WTC11 (cell line): ENCODE measurements at regions not wholly inside any gene's neighbourhood (a gene's known extent, or its start where the extent isn't known, plus 50 kb on each side); places are given as distances from the start of the nearest gene placed in this dataset.
A peak's percentile ranks its signal among the peaks of the same experiment; 100 is the strongest.

Experiments
- ATAC-seq: fragments of 200-7000 bp; cut with Tn5 transposase; 2 replicates; pipeline ENCODE4 v1.10.0; 2021; ENCODE audit warnings: mild to moderate bottlenecking, moderate library complexity
- CTCF ChIA-PET: fragments of 300-600 bp; sonication (Branson Sonifier 250); formaldehyde crosslinking; loops from one replicate; lab custom pipeline; 2021; ENCODE audit warnings: antibody characterized with exemption; lab: Charles Lee
- POLR2A ChIA-PET: fragments of 350-600 bp; sonication (Branson Sonifier 250); formaldehyde crosslinking; loops from one replicate; lab custom pipeline; 2021; ENCODE audit warnings: antibody characterized with exemption; lab: Charles Lee
- DNase-seq: peaks from one replicate; pipeline ENCODE4 v3.0.0; 2021; ENCODE audit warnings: low spot score
- H3K27ac Mint-ChIP-seq: 2 replicates; pipeline ENCODE4 v1.8.0; 2021; ENCODE audit warnings: mixed read lengths
- H3K27me3 Mint-ChIP-seq: 2 replicates; pipeline ENCODE4 v1.8.0; 2021; ENCODE audit warnings: low read depth, mild to moderate bottlenecking, moderate library complexity, mixed read lengths
- H3K36me3 Mint-ChIP-seq: 2 replicates; pipeline ENCODE4 v1.8.0; 2021; ENCODE audit warnings: mixed read lengths
- H3K4me1 Mint-ChIP-seq: 2 replicates; pipeline ENCODE4 v1.8.0; 2022; ENCODE audit warnings: mixed read lengths
- H3K4me3 Mint-ChIP-seq: 2 replicates; pipeline ENCODE4 v1.8.0; 2021; ENCODE audit warnings: mild to moderate bottlenecking, moderate library complexity, mixed read lengths
- H3K9me3 Mint-ChIP-seq: 2 replicates; pipeline ENCODE4 v1.8.0; 2021; ENCODE audit warnings: mixed read lengths
- ATF1 ChIP-seq: sonication (generic); formaldehyde crosslinking; IDR thresholded peaks from 2 replicates; pipeline ENCODE4 v1.8.1; 2023; ENCODE audit warnings: mild to moderate bottlenecking, moderate library complexity, missing genetic modification reagents
- CREB1 ChIP-seq: sonication (generic); formaldehyde crosslinking; IDR thresholded peaks from 2 replicates; pipeline ENCODE4 v1.8.0; 2023; ENCODE audit warnings: mild to moderate bottlenecking, missing genetic modification reagents
- FOXJ3 ChIP-seq: sonication (generic); formaldehyde crosslinking; IDR thresholded peaks from 2 replicates; pipeline ENCODE4 v1.9.0; 2021; ENCODE audit warnings: missing genetic modification reagents, mild to moderate bottlenecking, borderline replicate concordance
- HMGA2 ChIP-seq: fragments of 250-450 bp; sonication (Bioruptor Pico); IDR thresholded peaks from 2 replicates; pipeline ENCODE4 v1.4.0; 2021; ENCODE audit warnings: mild to moderate bottlenecking, moderate library complexity
- JAZF1 ChIP-seq: fragments of 250-450 bp; sonication (Bioruptor Pico); IDR thresholded peaks from 2 replicates; pipeline ENCODE4 v1.9.0; 2021; ENCODE audit warnings: moderate library complexity, mild to moderate bottlenecking, inconsistent platforms
- JUN ChIP-seq: sonication (generic); formaldehyde crosslinking; IDR thresholded peaks from 2 replicates; pipeline ENCODE4 v1.8.0; 2023; ENCODE audit warnings: mild to moderate bottlenecking, missing genetic modification reagents
- MAX ChIP-seq: sonication (generic); formaldehyde crosslinking; IDR thresholded peaks from 2 replicates; pipeline ENCODE4 v1.8.0; 2022; ENCODE audit warnings: mild to moderate bottlenecking, missing genetic modification reagents
- NFYB ChIP-seq: sonication (generic); formaldehyde crosslinking; conservative IDR thresholded peaks from 2 replicates; pipeline ENCODE4 v1.8.0; 2022; ENCODE audit warnings: low read depth, missing genetic modification reagents
- NR2C2 ChIP-seq: sonication (generic); formaldehyde crosslinking; IDR thresholded peaks from 2 replicates; pipeline ENCODE4 v1.8.0; 2022; ENCODE audit warnings: mild to moderate bottlenecking, missing genetic modification reagents
- PRDM15 ChIP-seq: sonication (generic); formaldehyde crosslinking; IDR thresholded peaks from 2 replicates; pipeline ENCODE4 v1.8.0; 2022; ENCODE audit warnings: missing genetic modification reagents
- RELA ChIP-seq: sonication (generic); formaldehyde crosslinking; IDR thresholded peaks from 2 replicates; pipeline ENCODE4 v1.8.1; 2022; ENCODE audit warnings: missing genetic modification reagents, mild to moderate bottlenecking, borderline replicate concordance
- SMAD3 ChIP-seq: sonication (generic); formaldehyde crosslinking; IDR thresholded peaks from 2 replicates; pipeline ENCODE4 v1.8.0; 2022; ENCODE audit warnings: missing genetic modification reagents, mild to moderate bottlenecking, borderline replicate concordance
- TCF7 ChIP-seq: sonication (generic); formaldehyde crosslinking; IDR thresholded peaks from 2 replicates; pipeline ENCODE4 v1.8.0; 2022; ENCODE audit warnings: mild to moderate bottlenecking, low read depth, missing genetic modification reagents, moderate library complexity
- ZNF219 ChIP-seq: sonication (generic); formaldehyde crosslinking; IDR thresholded peaks from 2 replicates; pipeline ENCODE4 v1.8.0; 2023; ENCODE audit warnings: missing genetic modification reagents, mild to moderate bottlenecking, borderline replicate concordance
- ZNF317 ChIP-seq: sonication (generic); formaldehyde crosslinking; IDR thresholded peaks from 2 replicates; pipeline ENCODE4 v1.8.1; 2023; ENCODE audit warnings: low read depth, mild to moderate bottlenecking, moderate library complexity, missing genetic modification reagents, borderline replicate concordance
- ZNF396 ChIP-seq: fragments of 250-450 bp; sonication (Bioruptor Pico); IDR thresholded peaks from 2 replicates; pipeline ENCODE4 v1.8.0; 2021; ENCODE audit warnings: mild to moderate bottlenecking, moderate library complexity, borderline replicate concordance
- ZNF423 ChIP-seq: fragments of 250-450 bp; sonication (Bioruptor Pico); IDR thresholded peaks from 2 replicates; pipeline ENCODE4 v2.1.2; 2022; ENCODE audit warnings: mild to moderate bottlenecking, moderate library complexity
- TF ChIP-seq, protein P1 (sequence below): sonication (generic); formaldehyde crosslinking; IDR thresholded peaks from 2 replicates; pipeline ENCODE4 v1.8.0; 2023; ENCODE audit warnings: missing genetic modification reagents, mild to moderate bottlenecking, borderline replicate concordance
- TF ChIP-seq, protein P2 (sequence below): sonication (generic); formaldehyde crosslinking; IDR thresholded peaks from 2 replicates; pipeline ENCODE4 v1.8.1; 2022; ENCODE audit warnings: mild to moderate bottlenecking, moderate library complexity, missing genetic modification reagents
- TF ChIP-seq, protein P3 (sequence below): sonication (generic); formaldehyde crosslinking; IDR thresholded peaks from 2 replicates; pipeline ENCODE4 v1.8.0; 2023; ENCODE audit warnings: missing genetic modification reagents
- TF ChIP-seq, protein P4 (sequence below): fragments of 250-450 bp; sonication (Bioruptor Pico); IDR thresholded peaks from 2 replicates; pipeline ENCODE4 v1.9.0; 2021; ENCODE audit warnings: mild to moderate bottlenecking
- TF ChIP-seq, protein P5 (sequence below): sonication (generic); formaldehyde crosslinking; IDR thresholded peaks from 2 replicates; pipeline ENCODE4 v1.8.1; 2022; ENCODE audit warnings: low read depth, mild to moderate bottlenecking, moderate library complexity, missing genetic modification reagents, borderline replicate concordance

DNA sequence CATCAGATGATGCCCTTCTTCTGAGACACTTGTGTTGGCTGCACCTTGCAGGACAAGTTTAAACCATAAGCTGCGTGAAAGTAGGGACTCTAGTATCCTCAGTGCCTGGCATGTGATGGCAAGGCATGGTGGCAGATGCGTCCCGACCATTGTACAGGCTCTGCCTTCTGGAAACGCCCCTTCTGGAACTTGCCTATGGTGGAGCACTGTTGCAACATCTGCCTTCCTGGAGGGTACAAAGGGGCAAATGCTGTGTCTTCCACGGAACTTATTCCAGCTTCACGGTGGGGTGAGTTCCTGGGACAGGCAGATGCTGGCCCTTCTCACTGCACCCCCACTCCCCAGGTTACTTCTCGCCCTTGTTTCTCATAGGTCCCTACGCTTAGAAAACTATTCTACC is 232.8 kb downstream of the THBS2 start (continued):
- TF ChIP-seq, protein P1, sequence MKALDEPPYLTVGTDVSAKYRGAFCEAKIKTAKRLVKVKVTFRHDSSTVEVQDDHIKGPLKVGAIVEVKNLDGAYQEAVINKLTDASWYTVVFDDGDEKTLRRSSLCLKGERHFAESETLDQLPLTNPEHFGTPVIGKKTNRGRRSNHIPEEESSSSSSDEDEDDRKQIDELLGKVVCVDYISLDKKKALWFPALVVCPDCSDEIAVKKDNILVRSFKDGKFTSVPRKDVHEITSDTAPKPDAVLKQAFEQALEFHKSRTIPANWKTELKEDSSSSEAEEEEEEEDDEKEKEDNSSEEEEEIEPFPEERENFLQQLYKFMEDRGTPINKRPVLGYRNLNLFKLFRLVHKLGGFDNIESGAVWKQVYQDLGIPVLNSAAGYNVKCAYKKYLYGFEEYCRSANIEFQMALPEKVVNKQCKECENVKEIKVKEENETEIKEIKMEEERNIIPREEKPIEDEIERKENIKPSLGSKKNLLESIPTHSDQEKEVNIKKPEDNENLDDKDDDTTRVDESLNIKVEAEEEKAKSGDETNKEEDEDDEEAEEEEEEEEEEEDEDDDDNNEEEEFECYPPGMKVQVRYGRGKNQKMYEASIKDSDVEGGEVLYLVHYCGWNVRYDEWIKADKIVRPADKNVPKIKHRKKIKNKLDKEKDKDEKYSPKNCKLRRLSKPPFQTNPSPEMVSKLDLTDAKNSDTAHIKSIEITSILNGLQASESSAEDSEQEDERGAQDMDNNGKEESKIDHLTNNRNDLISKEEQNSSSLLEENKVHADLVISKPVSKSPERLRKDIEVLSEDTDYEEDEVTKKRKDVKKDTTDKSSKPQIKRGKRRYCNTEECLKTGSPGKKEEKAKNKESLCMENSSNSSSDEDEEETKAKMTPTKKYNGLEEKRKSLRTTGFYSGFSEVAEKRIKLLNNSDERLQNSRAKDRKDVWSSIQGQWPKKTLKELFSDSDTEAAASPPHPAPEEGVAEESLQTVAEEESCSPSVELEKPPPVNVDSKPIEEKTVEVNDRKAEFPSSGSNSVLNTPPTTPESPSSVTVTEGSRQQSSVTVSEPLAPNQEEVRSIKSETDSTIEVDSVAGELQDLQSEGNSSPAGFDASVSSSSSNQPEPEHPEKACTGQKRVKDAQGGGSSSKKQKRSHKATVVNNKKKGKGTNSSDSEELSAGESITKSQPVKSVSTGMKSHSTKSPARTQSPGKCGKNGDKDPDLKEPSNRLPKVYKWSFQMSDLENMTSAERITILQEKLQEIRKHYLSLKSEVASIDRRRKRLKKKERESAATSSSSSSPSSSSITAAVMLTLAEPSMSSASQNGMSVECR (CRISPR knock-in tag), result no peak
- no peak for TF ChIP-seq ZNF396
- no peak for TF ChIP-seq HMGA2 (CRISPR knock-in tag)
- TF ChIP-seq ATF1 (CRISPR knock-in tag), result no peak
- TF ChIP-seq, protein P2, sequence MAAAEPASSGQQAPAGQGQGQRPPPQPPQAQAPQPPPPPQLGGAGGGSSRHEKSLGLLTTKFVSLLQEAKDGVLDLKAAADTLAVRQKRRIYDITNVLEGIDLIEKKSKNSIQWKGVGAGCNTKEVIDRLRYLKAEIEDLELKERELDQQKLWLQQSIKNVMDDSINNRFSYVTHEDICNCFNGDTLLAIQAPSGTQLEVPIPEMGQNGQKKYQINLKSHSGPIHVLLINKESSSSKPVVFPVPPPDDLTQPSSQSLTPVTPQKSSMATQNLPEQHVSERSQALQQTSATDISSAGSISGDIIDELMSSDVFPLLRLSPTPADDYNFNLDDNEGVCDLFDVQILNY (CRISPR knock-in tag), result no peak
- TF ChIP-seq, protein P3, sequence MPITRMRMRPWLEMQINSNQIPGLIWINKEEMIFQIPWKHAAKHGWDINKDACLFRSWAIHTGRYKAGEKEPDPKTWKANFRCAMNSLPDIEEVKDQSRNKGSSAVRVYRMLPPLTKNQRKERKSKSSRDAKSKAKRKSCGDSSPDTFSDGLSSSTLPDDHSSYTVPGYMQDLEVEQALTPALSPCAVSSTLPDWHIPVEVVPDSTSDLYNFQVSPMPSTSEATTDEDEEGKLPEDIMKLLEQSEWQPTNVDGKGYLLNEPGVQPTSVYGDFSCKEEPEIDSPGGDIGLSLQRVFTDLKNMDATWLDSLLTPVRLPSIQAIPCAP (CRISPR knock-in tag), result no peak
- no peak for TF ChIP-seq CREB1 (CRISPR knock-in tag)
- TF ChIP-seq MAX (CRISPR knock-in tag), result no peak
- TF ChIP-seq SMAD3, result no peak
- no peak for TF ChIP-seq ZNF423 (CRISPR knock-in tag)
- TF ChIP-seq, protein P4, sequence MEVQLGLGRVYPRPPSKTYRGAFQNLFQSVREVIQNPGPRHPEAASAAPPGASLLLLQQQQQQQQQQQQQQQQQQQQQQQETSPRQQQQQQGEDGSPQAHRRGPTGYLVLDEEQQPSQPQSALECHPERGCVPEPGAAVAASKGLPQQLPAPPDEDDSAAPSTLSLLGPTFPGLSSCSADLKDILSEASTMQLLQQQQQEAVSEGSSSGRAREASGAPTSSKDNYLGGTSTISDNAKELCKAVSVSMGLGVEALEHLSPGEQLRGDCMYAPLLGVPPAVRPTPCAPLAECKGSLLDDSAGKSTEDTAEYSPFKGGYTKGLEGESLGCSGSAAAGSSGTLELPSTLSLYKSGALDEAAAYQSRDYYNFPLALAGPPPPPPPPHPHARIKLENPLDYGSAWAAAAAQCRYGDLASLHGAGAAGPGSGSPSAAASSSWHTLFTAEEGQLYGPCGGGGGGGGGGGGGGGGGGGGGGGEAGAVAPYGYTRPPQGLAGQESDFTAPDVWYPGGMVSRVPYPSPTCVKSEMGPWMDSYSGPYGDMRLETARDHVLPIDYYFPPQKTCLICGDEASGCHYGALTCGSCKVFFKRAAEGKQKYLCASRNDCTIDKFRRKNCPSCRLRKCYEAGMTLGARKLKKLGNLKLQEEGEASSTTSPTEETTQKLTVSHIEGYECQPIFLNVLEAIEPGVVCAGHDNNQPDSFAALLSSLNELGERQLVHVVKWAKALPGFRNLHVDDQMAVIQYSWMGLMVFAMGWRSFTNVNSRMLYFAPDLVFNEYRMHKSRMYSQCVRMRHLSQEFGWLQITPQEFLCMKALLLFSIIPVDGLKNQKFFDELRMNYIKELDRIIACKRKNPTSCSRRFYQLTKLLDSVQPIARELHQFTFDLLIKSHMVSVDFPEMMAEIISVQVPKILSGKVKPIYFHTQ (CRISPR knock-in tag), result no peak
- TF ChIP-seq NFYB (CRISPR knock-in tag), result no peak
- no peak for TF ChIP-seq ZNF317 (CRISPR knock-in tag)
- no peak for TF ChIP-seq TCF7

DNA sequence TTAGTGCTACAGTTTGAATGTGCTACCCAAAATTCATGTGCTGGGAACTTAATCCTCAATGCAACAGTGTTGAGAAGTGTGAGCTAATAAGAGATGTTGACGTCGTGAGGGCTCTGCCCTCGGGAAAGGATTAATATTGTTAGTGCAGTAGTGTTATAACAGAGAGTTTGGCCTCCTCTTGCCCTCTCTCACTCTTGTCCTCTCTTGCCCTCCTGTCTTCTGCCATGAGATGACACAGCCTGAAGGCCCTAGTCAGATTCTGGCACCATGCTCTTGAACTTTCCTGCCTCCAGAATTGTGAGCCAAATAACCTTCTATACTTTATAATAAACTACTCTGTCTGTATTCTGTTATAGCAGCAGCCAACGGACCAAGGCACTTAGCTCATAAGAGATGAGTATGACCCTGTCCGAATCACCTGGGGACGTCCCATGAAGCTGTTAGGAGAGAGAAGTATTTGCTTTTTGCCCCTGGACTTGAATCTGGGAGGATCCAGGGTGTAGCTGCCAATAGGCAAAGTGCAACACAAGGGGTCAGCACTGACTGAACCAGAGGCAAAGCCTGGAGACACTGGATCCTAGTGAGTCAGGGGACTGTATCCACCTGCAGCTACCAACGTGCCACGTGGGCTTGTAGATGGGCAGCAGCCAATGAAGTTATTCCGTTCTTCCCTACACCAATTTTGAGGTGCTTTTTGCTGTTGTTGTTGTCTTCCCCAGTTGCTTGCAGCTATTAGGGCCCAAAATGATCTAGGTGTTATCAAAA is 233.7 kb downstream of the THBS2 start:
- H3K27ac Mint-ChIP-seq, result no peak overlapping the region
- H3K9me3 Mint-ChIP-seq, result peaks cover 47% of the 10 kb centered on the region
- ChIA-PET POLR2A (no interaction called here), CTCF (interaction anchor here (0.8 to 1.7 kb wide), 11 partner anchors 12 to 988 kb away, joined by 3 to 5 read pairs (median 3); no protein-coding TSS in a partner anchor)
- ATAC-seq (peak; percentile 87), DNase-seq (peak; percentile 30)
- H3K27me3 Mint-ChIP-seq, result peaks cover 5% of the 10 kb centered on the region; the same call in 1 of the 2 replicates
- TF ChIP-seq PRDM15 (CRISPR knock-in tag) (peak; percentile 62; the same call in 1 of the 2 replicates), ZNF219 (no peak), JAZF1 (CRISPR knock-in tag) (no peak), ZNF396 (no peak), RELA (CRISPR knock-in tag) (no peak), NR2C2 (CRISPR knock-in tag) (no peak), JUN (CRISPR knock-in tag) (no peak), FOXJ3 (CRISPR knock-in tag) (no peak)
- TF ChIP-seq, protein P5, sequence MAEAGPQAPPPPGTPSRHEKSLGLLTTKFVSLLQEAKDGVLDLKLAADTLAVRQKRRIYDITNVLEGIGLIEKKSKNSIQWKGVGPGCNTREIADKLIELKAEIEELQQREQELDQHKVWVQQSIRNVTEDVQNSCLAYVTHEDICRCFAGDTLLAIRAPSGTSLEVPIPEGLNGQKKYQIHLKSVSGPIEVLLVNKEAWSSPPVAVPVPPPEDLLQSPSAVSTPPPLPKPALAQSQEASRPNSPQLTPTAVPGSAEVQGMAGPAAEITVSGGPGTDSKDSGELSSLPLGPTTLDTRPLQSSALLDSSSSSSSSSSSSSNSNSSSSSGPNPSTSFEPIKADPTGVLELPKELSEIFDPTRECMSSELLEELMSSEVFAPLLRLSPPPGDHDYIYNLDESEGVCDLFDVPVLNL, result no peak
- H3K4me3 Mint-ChIP-seq, result no peak overlapping the region
- peaks cover 42% of the 10 kb centered on the region for H3K36me3 Mint-ChIP-seq
- H3K4me1 Mint-ChIP-seq, result peaks cover 11% of the 10 kb centered on the region
